Hepatocyte (in vitro differentiated cells): ENCODE measurements at regions not wholly inside any gene's neighbourhood (a gene's known extent, or its start where the extent isn't known, plus 50 kb on each side); places are given as distances from the start of the nearest gene placed in this dataset.

Source experiments
- DNase-seq: peaks from one replicate; pipeline ENCODE4 v3.0.0-alpha.2; 2016; ENCODE audit warnings: low spot score
- H2AFZ ChIP-seq: fragments of 200-600 bp; sonication (generic); 2 replicates; pipeline ENCODE4 v1.6.0; 2016; ENCODE audit warnings: antibody characterized with exemption, mild to moderate bottlenecking
- H3K27ac ChIP-seq: fragments of 200-600 bp; sonication (generic); 2 replicates; pipeline ENCODE4 v1.5.1; 2016; ENCODE audit warnings: mild to moderate bottlenecking
- H3K27me3 ChIP-seq: fragments of 200-600 bp; sonication (generic); 2 replicates; pipeline ENCODE4 v1.6.1; 2016
- H3K36me3 ChIP-seq: fragments of 200-600 bp; sonication (generic); replicated peaks from 2 replicates; pipeline ENCODE4 v1.5.1; 2016; ENCODE audit warnings: low read depth; ENCODE audit not compliant: insufficient read depth
- H3K4me1 ChIP-seq: fragments of 200-600 bp; sonication (generic); 2 replicates; pipeline ENCODE4 v1.5.1; 2016; ENCODE audit warnings: mild to moderate bottlenecking, moderate library complexity; ENCODE audit not compliant: insufficient read depth
- H3K4me2 ChIP-seq: fragments of 200-600 bp; sonication (generic); 2 replicates; pipeline ENCODE4 v1.6.0; 2016
- H3K4me3 ChIP-seq: fragments of 200-600 bp; sonication (generic); 2 replicates; pipeline ENCODE4 v1.5.1; 2016; ENCODE audit warnings: mild to moderate bottlenecking
- H3K79me2 ChIP-seq: fragments of 200-600 bp; sonication (generic); 2 replicates; pipeline ENCODE4 v1.6.0; 2017; ENCODE audit warnings: mild to moderate bottlenecking
- H3K9me2 ChIP-seq: fragments of 200-600 bp; sonication (generic); replicated peaks from 2 replicates; pipeline ENCODE4 v1.6.0; 2017; ENCODE audit warnings: mild to moderate bottlenecking; ENCODE audit not compliant: insufficient read depth
- H3K9me3 ChIP-seq: fragments of 200-600 bp; sonication (generic); 2 replicates; pipeline ENCODE4 v1.5.1; 2016; ENCODE audit warnings: low read depth, mild to moderate bottlenecking
- H4K20me1 ChIP-seq: fragments of 200-600 bp; sonication (generic); 2 replicates; pipeline ENCODE4 v1.6.0; 2016; ENCODE audit warnings: mild to moderate bottlenecking; ENCODE audit not compliant: insufficient read depth, poor library complexity, severe bottlenecking
- CTCF ChIP-seq: fragments of 200-600 bp; sonication (generic); IDR thresholded peaks from 2 replicates; pipeline ENCODE4 v1.5.1; 2016; ENCODE audit warnings: antibody characterized with exemption, mild to moderate bottlenecking; ENCODE audit not compliant: poor library complexity
- EZH2 ChIP-seq: fragments of 200-600 bp; sonication (generic); IDR thresholded peaks from 2 replicates; pipeline ENCODE4 v1.6.1; 2016; ENCODE audit warnings: antibody characterized with exemption, mild to moderate bottlenecking, borderline replicate concordance
- EZH2phosphoT487 ChIP-seq: fragments of 200-600 bp; sonication (generic); IDR thresholded peaks from one replicate; pipeline ENCODE4 v1.6.1; 2018; ENCODE audit warnings: antibody characterized with exemption, mild to moderate bottlenecking, low read depth, moderate library complexity; ENCODE audit not compliant: unreplicated experiment, severe bottlenecking
- WGBS: methylation state at CpG from one replicate; pipeline ENCODE4 v1.1.6; 2016; ENCODE audit warnings: low lambda C conversion rate; ENCODE audit errors: missing lambda C conversion rate; 5-methylcytosine and 5-hydroxymethylcytosine counted together

GRCh38 chr3:76474632-76475031 lies 565.3 kb upstream of the ROBO2 start:
- Histone ChIP-seq H3K27ac (no peak overlapping the region), H4K20me1 (no peaks in the 10 kb centered on the region), H3K9me3 (no peaks in the 10 kb centered on the region), H3K4me1 (no peaks in the 10 kb centered on the region), H2AFZ (no peak overlapping the region), H3K4me3 (no peak overlapping the region), H3K79me2 (no peaks in the 10 kb centered on the region), H3K36me3 (no peaks in the 10 kb centered on the region), H3K4me2 (no peak overlapping the region), H3K9me2 (no peaks in the 10 kb centered on the region), H3K27me3 (no peaks in the 10 kb centered on the region)
- 92% methylated on average over 9 of the region's 9 CpGs for WGBS
- TF ChIP-seq CTCF (no peak), EZH2phosphoT487 (no peak), EZH2 (no peak)
- no peak for DNase-seq

GRCh38 chr3:76479161-76479650 lies 560.7 kb upstream of the ROBO2 start:
- Histone ChIP-seq H4K20me1 (no peaks in the 10 kb centered on the region), H3K9me2 (no peaks in the 10 kb centered on the region), H2AFZ (no peak overlapping the region), H3K9me3 (no peaks in the 10 kb centered on the region), H3K4me3 (no peak overlapping the region), H3K36me3 (no peaks in the 10 kb centered on the region), H3K79me2 (no peaks in the 10 kb centered on the region), H3K4me1 (no peaks in the 10 kb centered on the region), H3K4me2 (no peak overlapping the region), H3K27me3 (no peaks in the 10 kb centered on the region), H3K27ac (no peak overlapping the region)
- DNase-seq, result no peak
- 54% methylated on average over 1 of the region's 1 CpG for WGBS
- TF ChIP-seq CTCF (no peak), EZH2 (no peak), EZH2phosphoT487 (no peak)

GRCh38 chr3:76482510-76482909 lies 557.4 kb upstream of the ROBO2 start:
- Histone ChIP-seq H3K27me3 (no peaks in the 10 kb centered on the region), H3K9me3 (no peaks in the 10 kb centered on the region), H3K4me2 (no peak overlapping the region), H2AFZ (no peak overlapping the region), H3K79me2 (no peaks in the 10 kb centered on the region), H3K27ac (no peak overlapping the region), H3K9me2 (no peaks in the 10 kb centered on the region), H4K20me1 (no peaks in the 10 kb centered on the region), H3K4me1 (no peaks in the 10 kb centered on the region), H3K36me3 (no peaks in the 10 kb centered on the region), H3K4me3 (no peak overlapping the region)
- WGBS, result 93% methylated on average over 4 of the region's 4 CpGs
- no peak for DNase-seq
- TF ChIP-seq CTCF (no peak), EZH2phosphoT487 (no peak), EZH2 (no peak)

- Histone ChIP-seq H3K27me3 (no peaks in the 10 kb centered on the region), H3K9me3 (no peaks in the 10 kb centered on the region), H2AFZ (no peak overlapping the region), H3K4me3 (no peak overlapping the region), H4K20me1 (no peaks in the 10 kb centered on the region), H3K4me2 (no peak overlapping the region), H3K4me1 (no peaks in the 10 kb centered on the region), H3K9me2 (no peaks in the 10 kb centered on the region), H3K27ac (no peak overlapping the region), H3K79me2 (no peaks in the 10 kb centered on the region), H3K36me3 (no peaks in the 10 kb centered on the region)
- WGBS, result 81% methylated on average over 3 of the region's 3 CpGs
- TF ChIP-seq EZH2phosphoT487 (no peak), EZH2 (no peak), CTCF (no peak)
- DNase-seq, result no peak
These were observed 552.5 kb upstream of the ROBO2 start for GRCh38 chr3:76487446-76487845.
